ENCODE measurements at regions not wholly inside any gene's neighbourhood (a gene's known extent, or its start where the extent isn't known, plus 50 kb on each side); places are given as distances from the start of the nearest gene placed in this dataset.

GRCh38 chr9:14031060-14031414, 282.9 kb downstream of the NFIB start:
- DNase-seq (ENCODE audit: low spot score): no peak
- H3K4me1 ChIP-seq (ENCODE audit: control insufficient read depth in 4 of 4, insufficient read depth in 4 of 4, low read length in 3 of 4): peaks cover 2 to 16% (median 9%) of the 10 kb centered on the region in 4 donors
- no peak overlapping the region for H3K9ac ChIP-seq (ENCODE audit: low read depth in 1 of 2, low read length in 2 of 2)
- 68% methylated on average over 7 of the region's 7 CpGs for WGBS
- H3K4me3 ChIP-seq (ENCODE audit: low read depth in 1 of 3, low read length in 3 of 3): no peak overlapping the region
- no peaks in the 10 kb centered on the region for H3K27me3 ChIP-seq (ENCODE audit: control insufficient read depth in 4 of 4, insufficient read depth in 4 of 4, low read length in 3 of 4)
- no peaks in the 10 kb centered on the region for H3K9me3 ChIP-seq (ENCODE audit: control insufficient read depth in 4 of 4, low read length in 3 of 4)
- H3K27ac ChIP-seq (ENCODE audit: low read depth in 1 of 2, low read length in 2 of 2): no peak overlapping the region
- TF ChIP-seq FOXA2 (IDR thresholded peaks at IDR 0.05): no peak
- TF ChIP-seq RAD21 (IDR thresholded peaks at IDR 0.05): peak in 1 of 2 donors; percentile 9
- no peaks in the 10 kb centered on the region for H3K36me3 ChIP-seq (ENCODE audit: control insufficient read depth in 4 of 4, insufficient read depth in 3 of 4, low read depth in 1 of 4, low read length in 3 of 4)

GRCh38 chr9:14030375-14031059, 283.4 kb downstream of the NFIB start:
- no peak overlapping the region for H3K4me3 ChIP-seq (ENCODE audit: low read depth in 1 of 3, low read length in 3 of 3)
- WGBS: 70% methylated on average over 7 of the region's 7 CpGs
- H3K27ac ChIP-seq (ENCODE audit: low read depth in 1 of 2, low read length in 2 of 2): peak overlapping the region; percentile 9
- peaks cover 2 to 16% (median 9%) of the 10 kb centered on the region in 4 donors for H3K4me1 ChIP-seq (ENCODE audit: control insufficient read depth in 4 of 4, insufficient read depth in 4 of 4, low read length in 3 of 4)
- H3K27me3 ChIP-seq (ENCODE audit: control insufficient read depth in 4 of 4, insufficient read depth in 4 of 4, low read length in 3 of 4): no peaks in the 10 kb centered on the region
- TF ChIP-seq CTCF (IDR thresholded peaks at IDR 0.05; ENCODE audit: low read depth, low read length, missing input control) (no peak), FOXA2 (IDR thresholded peaks at IDR 0.05) (no peak), SP1 (IDR thresholded peaks at IDR 0.05) (no peak)
- H3K9me3 ChIP-seq (ENCODE audit: control insufficient read depth in 4 of 4, low read length in 3 of 4): no peaks in the 10 kb centered on the region
- H3K9ac ChIP-seq (ENCODE audit: low read depth in 1 of 2, low read length in 2 of 2): no peak overlapping the region
- DNase-seq (ENCODE audit: low spot score): no peak
- H3K36me3 ChIP-seq (ENCODE audit: control insufficient read depth in 4 of 4, insufficient read depth in 3 of 4, low read depth in 1 of 4, low read length in 3 of 4): no peaks in the 10 kb centered on the region

- no peak overlapping the region for H3K9ac ChIP-seq (ENCODE audit: low read depth in 1 of 2, low read length in 2 of 2)
- H3K4me3 ChIP-seq (ENCODE audit: low read depth in 1 of 3, low read length in 3 of 3): no peak overlapping the region
- no peak for TF ChIP-seq HNF4G (IDR thresholded peaks at IDR 0.05)
- TF ChIP-seq NR2F2 (IDR thresholded peaks at IDR 0.05): no peak
- TF ChIP-seq ZBTB33 (IDR thresholded peaks at IDR 0.05): no peak
- TF ChIP-seq CTCF (IDR thresholded peaks at IDR 0.05; ENCODE audit: low read depth, low read length, missing input control): no peak
- no peak for TF ChIP-seq MAX (IDR thresholded peaks at IDR 0.05)
- no peak for TF ChIP-seq JUND (IDR thresholded peaks at IDR 0.05)
- no peak for TF ChIP-seq FOXA1 (IDR thresholded peaks at IDR 0.05)
- TF ChIP-seq YY1 (IDR thresholded peaks at IDR 0.05): no peak
- TF ChIP-seq HNF4A (conservative IDR thresholded peaks at IDR 0.05): no peak
- TF ChIP-seq RAD21 (IDR thresholded peaks at IDR 0.05): no peak
- no peak for TF ChIP-seq ATF3 (IDR thresholded peaks at IDR 0.05)
- TF ChIP-seq RXRA (IDR thresholded peaks at IDR 0.05): no peak
- TF ChIP-seq TAF1 (conservative IDR thresholded peaks at IDR 0.05): no peak
- TF ChIP-seq FOXA2 (IDR thresholded peaks at IDR 0.05): no peak
- TF ChIP-seq EGR1 (IDR thresholded peaks at IDR 0.05; ENCODE audit: low read depth in 2 of 2): no peak
- no peak for TF ChIP-seq GABPA (IDR thresholded peaks at IDR 0.05 in 1 of 2, conservative IDR thresholded peaks at IDR 0.05 in 1 of 2)
- TF ChIP-seq SP1 (IDR thresholded peaks at IDR 0.05): no peak
- DNase-seq (ENCODE audit: low spot score): no peak
- H3K4me1 ChIP-seq (ENCODE audit: control insufficient read depth in 4 of 4, insufficient read depth in 4 of 4, low read length in 3 of 4): peaks cover 2 to 16% (median 9%) of the 10 kb centered on the region in 4 donors
- no peaks in the 10 kb centered on the region for H3K27me3 ChIP-seq (ENCODE audit: control insufficient read depth in 4 of 4, insufficient read depth in 4 of 4, low read length in 3 of 4)
- no peak overlapping the region for H3K27ac ChIP-seq (ENCODE audit: low read depth in 1 of 2, low read length in 2 of 2)
- no peaks in the 10 kb centered on the region for H3K36me3 ChIP-seq (ENCODE audit: control insufficient read depth in 4 of 4, insufficient read depth in 3 of 4, low read depth in 1 of 4, low read length in 3 of 4)
- WGBS: 82% methylated on average over 11 of the region's 11 CpGs
- H3K9me3 ChIP-seq (ENCODE audit: control insufficient read depth in 4 of 4, low read length in 3 of 4): no peaks in the 10 kb centered on the region
Measured at GRCh38 chr9:14029806-14030374, 284.1 kb downstream of the NFIB start.
